ENCODE measurements at regions not wholly inside any gene's neighbourhood (a gene's known extent, or its start where the extent isn't known, plus 50 kb on each side); places are given as distances from the start of the nearest gene placed in this dataset.
A peak's percentile ranks its signal among the peaks of the same experiment; 100 is the strongest.

DNA sequence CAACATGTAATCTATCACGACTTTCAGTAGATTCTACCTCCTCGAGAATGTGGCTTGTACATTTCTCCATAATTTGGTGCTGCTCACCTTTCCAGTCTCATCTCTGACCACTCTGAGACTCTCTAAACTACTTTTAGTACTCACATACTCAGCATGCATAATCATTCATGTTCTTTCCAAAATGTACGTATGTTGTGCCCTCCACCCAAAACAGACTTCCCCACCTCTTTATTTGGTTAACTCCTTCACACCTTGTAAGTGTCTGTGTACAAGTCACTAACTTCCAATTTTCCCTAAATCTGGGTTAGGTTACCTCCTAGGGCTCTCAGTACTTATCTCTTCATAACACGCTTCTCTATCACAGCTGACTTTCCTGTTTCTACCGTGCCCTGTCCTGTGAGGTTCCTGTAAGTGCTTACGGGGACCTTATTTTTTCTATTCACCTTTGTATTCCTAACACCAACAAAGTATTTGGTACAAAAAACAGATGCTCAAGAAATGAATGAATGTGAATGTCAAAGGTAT, 186.2 kb upstream of the MKLN1 start:
- intact Hi-C loops (cut with DNase I; ENCODE audit: low total_unique reads), result no loop called here
- no peak for TF ChIP-seq POLR2A (IDR thresholded peaks at IDR 0.05)
- TF ChIP-seq, protein P1, sequence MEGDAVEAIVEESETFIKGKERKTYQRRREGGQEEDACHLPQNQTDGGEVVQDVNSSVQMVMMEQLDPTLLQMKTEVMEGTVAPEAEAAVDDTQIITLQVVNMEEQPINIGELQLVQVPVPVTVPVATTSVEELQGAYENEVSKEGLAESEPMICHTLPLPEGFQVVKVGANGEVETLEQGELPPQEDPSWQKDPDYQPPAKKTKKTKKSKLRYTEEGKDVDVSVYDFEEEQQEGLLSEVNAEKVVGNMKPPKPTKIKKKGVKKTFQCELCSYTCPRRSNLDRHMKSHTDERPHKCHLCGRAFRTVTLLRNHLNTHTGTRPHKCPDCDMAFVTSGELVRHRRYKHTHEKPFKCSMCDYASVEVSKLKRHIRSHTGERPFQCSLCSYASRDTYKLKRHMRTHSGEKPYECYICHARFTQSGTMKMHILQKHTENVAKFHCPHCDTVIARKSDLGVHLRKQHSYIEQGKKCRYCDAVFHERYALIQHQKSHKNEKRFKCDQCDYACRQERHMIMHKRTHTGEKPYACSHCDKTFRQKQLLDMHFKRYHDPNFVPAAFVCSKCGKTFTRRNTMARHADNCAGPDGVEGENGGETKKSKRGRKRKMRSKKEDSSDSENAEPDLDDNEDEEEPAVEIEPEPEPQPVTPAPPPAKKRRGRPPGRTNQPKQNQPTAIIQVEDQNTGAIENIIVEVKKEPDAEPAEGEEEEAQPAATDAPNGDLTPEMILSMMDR (IDR thresholded peaks at IDR 0.05), result no peak
- no peak overlapping the region for H3K27ac ChIP-seq
- H3K9me3 ChIP-seq, result no peaks in the 10 kb centered on the region
- H3K4me3 ChIP-seq, result no peak overlapping the region
- H3K36me3 ChIP-seq (ENCODE audit: low read depth, missing control alignments), result no peaks in the 10 kb centered on the region
- no peaks in the 10 kb centered on the region for H3K27me3 ChIP-seq
- no peaks in the 10 kb centered on the region for H3K4me1 ChIP-seq
- 94 to 98% methylated on average over 6 of the region's 6 CpGs for WGBS, 2 donors
- no peak for DNase-seq

DNA sequence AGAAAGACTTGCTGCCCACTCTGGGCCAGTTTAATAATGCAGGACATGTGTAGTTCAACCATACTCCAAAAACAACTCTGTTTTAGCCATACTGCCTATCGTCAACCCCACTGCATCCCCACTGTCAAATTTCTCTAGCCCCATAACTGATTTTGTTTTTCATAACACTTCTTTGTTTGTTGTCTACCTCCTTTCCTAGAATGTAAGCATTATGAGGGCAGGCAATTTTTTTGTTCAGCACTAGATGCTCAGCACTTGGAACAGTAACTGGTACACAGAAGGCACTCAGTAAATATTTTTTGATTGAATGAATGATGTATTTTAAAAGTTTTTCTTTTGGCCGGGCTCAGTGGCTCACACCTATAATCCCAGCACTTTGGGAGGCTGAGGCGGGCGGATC, 183.8 kb upstream of the MKLN1 start:
- DNase-seq, result no peak
- WGBS, 2 donors, result 95 to 96% methylated on average over 4 of the region's 4 CpGs
- intact Hi-C loops (cut with DNase I; ENCODE audit: low total_unique reads), result no loop called here
- no peak overlapping the region for H3K4me3 ChIP-seq
- H3K9me3 ChIP-seq, result no peaks in the 10 kb centered on the region
- no peaks in the 10 kb centered on the region for H3K27me3 ChIP-seq
- H3K4me1 ChIP-seq, result no peaks in the 10 kb centered on the region
- no peaks in the 10 kb centered on the region for H3K36me3 ChIP-seq (ENCODE audit: low read depth, missing control alignments)
- TF ChIP-seq POLR2A (IDR thresholded peaks at IDR 0.05), result no peak
- TF ChIP-seq, protein P1 (IDR thresholded peaks at IDR 0.05), result no peak
- no peak overlapping the region for H3K27ac ChIP-seq

DNA sequence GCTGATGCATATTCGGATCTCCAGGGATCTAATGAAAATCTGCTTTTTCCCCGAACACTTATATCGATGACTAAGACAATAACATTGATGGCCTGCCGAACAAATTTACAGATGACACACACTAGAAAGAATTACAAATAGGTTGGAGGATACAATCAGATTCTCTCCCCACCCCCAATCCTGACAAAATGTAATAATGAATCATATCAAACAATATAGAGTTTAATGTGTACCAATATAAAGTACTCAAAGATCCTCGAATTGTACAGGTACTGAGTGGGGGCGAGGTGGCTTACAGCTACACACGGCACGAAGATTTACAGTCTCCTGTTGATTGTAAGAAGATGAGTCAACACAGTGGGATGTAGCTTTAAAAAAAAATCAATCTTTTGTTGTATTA, 182.7 kb upstream of the MKLN1 start:
- intact Hi-C loops (cut with DNase I; ENCODE audit: low total_unique reads), result no loop called here

DNA sequence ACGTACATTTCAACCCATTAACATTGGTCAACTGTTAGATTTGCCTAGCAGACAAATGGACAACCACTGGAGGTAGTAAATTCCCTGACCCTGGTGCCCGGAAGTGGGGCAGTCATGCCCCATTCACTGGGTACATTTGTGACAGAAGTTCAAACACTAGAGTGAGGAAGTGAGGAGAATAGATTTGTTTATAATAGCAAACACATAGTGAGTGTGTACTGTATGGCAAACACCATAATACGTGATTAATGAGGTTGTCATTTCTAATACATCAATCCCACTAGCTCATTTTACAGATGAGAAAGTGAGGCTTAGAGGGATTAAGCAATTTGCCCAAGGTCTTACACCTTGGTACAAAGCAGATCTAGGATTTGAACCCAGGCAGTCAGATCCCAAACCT, 181.9 kb upstream of the MKLN1 start:
- TF ChIP-seq POLR2A (IDR thresholded peaks at IDR 0.05), result no peak
- TF ChIP-seq, protein P1 (IDR thresholded peaks at IDR 0.05), result no peak
- no peaks in the 10 kb centered on the region for H3K9me3 ChIP-seq
- H3K36me3 ChIP-seq (ENCODE audit: low read depth, missing control alignments), result no peaks in the 10 kb centered on the region
- H3K4me3 ChIP-seq, result no peak overlapping the region
- DNase-seq, result no peak
- H3K27me3 ChIP-seq, result no peaks in the 10 kb centered on the region
- no peaks in the 10 kb centered on the region for H3K4me1 ChIP-seq
- H3K27ac ChIP-seq, result no peak overlapping the region
- 57 to 67% methylated on average over 3 of the region's 3 CpGs for WGBS, 2 donors
- intact Hi-C loops (cut with DNase I; ENCODE audit: low total_unique reads), result no loop called here

More for the DNA sequence above, 182.7 kb upstream of the MKLN1 start:
- Histone ChIP-seq H3K27me3 (no peaks in the 10 kb centered on the region), H3K4me1 (no peaks in the 10 kb centered on the region), H3K27ac (no peak overlapping the region), H3K9me3 (no peaks in the 10 kb centered on the region), H3K4me3 (no peak overlapping the region), H3K36me3 (ENCODE audit: low read depth, missing control alignments) (no peaks in the 10 kb centered on the region)
- TF ChIP-seq POLR2A (IDR thresholded peaks at IDR 0.05), result no peak
- TF ChIP-seq, protein P1 (IDR thresholded peaks at IDR 0.05), result no peak
- 89 to 92% methylated on average over 8 of the region's 8 CpGs for WGBS, 2 donors
- no peak for DNase-seq

DNA sequence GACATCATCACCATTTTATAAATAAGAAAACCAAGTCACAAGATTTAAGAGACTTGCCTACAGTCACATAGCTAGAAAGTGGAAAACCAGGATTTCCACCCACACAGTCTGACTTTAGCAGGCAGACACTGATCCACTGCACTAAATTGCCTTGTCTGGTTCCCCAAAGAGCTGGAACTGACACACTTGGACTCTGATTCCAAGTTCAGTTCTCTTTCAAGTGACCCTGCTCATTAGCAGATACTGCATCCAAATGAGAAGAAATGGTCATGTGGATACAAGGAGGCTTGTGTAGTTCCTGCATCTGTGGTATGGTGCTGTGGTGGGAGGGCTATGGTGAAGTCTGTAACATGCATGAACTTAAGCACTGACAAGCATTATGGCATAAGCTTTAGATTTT, 180.1 kb upstream of the MKLN1 start:
- no peaks in the 10 kb centered on the region for H3K9me3 ChIP-seq
- no peaks in the 10 kb centered on the region for H3K27me3 ChIP-seq
- H3K27ac ChIP-seq, result no peak overlapping the region
- DNase-seq, result peak; percentile 35
- H3K4me1 ChIP-seq, result no peaks in the 10 kb centered on the region
- no peak overlapping the region for H3K4me3 ChIP-seq
- no peaks in the 10 kb centered on the region for H3K36me3 ChIP-seq (ENCODE audit: low read depth, missing control alignments)
- intact Hi-C loops (cut with DNase I; ENCODE audit: low total_unique reads), result no loop called here
- TF ChIP-seq POLR2A (IDR thresholded peaks at IDR 0.05), result no peak
- TF ChIP-seq, protein P1 (IDR thresholded peaks at IDR 0.05), result no peak

All from testis (tissue), 2 donors.